Activated naive CD4-positive, alpha-beta T cell treated with Interleukin-2 at 50 U/mL for 16 hours (primary cell): ENCODE measurements at regions not wholly inside any gene's neighbourhood (a gene's known extent, or its start where the extent isn't known, plus 50 kb on each side); places are given as distances from the start of the nearest gene placed in this dataset.

Experiments
- DNase-seq: peaks from one replicate; pipeline ENCODE4 v3.0.0-alpha.2; 2020

DNA sequence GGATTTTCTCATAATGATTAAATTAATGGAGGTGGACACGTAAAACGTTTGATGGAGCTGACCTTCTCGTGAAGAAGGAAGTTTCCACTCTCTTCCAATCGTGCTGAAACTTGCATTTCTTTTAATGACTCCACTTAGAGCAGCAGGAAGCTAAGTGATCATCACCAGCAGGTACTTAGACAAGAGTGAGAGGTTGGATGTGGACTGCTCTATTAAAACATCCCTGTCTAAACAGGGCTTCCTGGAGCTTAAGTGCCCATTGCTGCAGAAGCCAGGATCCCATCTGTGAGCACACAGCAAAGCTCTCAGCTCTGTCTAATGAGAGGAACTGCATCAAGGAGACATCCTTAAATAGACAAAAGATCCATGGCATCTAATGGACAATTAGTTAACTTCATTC, 1539.5 kb upstream of the CELF4 start:
- DNase-seq, result no peak

DNA sequence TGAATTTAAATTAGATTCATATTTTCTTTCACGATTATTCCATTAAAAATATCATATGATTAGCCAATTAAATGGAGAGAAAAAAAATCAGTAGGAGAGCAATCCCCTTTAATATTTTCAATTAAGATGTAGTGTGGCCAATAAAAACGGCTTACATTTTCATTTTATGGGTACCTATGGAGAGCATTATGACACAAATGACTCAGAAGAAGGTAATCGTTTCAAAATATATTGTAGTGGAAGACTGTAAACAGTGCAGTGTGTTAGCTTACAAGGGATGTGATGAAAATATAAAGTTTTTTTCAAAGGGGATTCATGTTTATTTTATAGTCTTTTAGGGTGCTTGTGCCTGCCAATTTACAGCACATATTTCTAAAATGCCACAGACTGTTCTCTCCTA, 1507.4 kb upstream of the CELF4 start:
- no peak for DNase-seq

DNA sequence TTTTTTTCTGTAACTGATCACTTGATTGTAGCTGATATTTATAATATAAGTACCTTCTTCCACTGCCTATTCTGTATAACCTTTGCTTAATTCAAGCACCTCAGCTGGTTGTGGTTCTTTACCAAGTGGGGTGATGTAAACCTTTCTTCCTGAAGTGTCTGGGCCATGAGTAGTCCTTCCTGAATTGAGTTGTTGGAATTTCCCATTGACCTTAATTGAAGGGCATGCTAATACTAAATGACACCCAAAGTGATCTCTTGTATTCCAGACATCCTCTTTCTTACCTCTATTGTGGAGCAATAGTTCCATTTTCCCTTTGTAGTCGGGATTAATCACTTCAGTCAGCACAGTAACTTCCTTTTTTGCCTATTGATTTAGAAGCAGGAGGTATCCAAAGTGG, 1496.8 kb upstream of the CELF4 start:
- DNase-seq, result no peak

GRCh38 chr18:39058386-39059000, 1492.9 kb upstream of the CELF4 start:
- DNase-seq, result no peak

- no peak for DNase-seq
Observed at GRCh38 chr18:39057423-39058064, 1491.9 kb upstream of the CELF4 start.

DNA sequence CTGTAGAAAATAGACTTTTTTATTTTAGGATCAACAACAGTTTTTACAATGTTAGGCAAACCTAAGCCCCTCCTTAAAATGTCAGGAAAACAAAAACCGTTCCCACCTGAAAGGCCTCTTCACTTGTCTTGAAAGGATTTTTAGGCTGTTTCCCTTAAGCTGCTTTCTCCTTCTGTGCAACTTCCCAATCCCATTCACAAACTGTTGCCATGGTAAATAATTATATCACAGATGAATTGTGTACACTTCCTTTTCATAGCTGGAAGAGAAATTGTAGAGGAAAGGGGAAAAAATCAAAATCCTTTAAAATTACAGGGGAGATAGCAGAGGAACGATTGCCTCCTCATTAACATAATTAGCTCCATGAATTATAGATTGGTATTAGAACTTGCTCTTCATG, 1488.0 kb upstream of the CELF4 start:
- no peak for DNase-seq

DNA sequence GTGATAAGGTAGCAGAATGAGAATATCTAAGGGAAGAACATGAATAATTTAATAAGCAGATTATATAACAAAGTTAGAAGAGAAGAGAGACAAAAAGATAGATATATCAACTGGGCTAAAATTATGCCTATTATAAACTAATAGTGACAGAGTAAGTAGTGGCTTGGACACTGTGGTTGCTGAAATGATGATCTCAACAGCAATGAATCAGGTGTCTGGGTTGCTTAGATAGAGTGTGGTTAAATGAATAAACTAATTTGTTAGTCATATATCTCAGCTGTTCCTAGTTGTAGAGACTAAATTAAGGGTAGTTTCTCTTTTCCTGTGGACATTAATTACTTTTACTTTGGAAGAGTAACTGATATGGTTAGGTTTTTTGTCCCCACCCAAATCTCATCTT, 1485.4 kb upstream of the CELF4 start:
- no peak for DNase-seq

GRCh38 chr18:39039813-39040212, 1474.2 kb upstream of the CELF4 start:
- no peak for DNase-seq

GRCh38 chr18:39037925-39038324, 1472.3 kb upstream of the CELF4 start:
- no peak for DNase-seq

GRCh38 chr18:39033312-39033711, 1467.7 kb upstream of the CELF4 start:
- no peak for DNase-seq

DNA sequence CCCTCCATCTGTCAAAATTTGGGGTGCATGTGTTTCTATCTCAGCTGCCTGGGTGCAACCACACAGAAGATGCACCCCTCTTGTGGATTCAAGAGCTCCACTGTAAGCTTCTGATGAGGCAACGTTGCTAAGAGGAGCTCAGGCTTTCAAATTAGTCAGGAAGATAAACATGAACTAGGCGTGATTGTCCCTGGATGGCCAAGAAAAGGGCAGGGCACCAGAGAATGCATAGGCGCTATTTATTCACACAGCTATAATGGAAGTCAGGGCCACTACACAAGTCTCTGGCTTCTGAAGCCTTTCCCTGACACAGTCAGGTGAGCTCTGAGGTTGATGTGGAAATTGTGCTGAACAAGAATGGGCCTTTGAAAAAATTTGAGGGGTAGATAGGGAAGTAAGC, 1466.0 kb upstream of the CELF4 start:
- DNase-seq, result no peak

- no peak for DNase-seq
Observed at GRCh38 chr18:39030124-39030655, 1464.6 kb upstream of the CELF4 start.

DNA sequence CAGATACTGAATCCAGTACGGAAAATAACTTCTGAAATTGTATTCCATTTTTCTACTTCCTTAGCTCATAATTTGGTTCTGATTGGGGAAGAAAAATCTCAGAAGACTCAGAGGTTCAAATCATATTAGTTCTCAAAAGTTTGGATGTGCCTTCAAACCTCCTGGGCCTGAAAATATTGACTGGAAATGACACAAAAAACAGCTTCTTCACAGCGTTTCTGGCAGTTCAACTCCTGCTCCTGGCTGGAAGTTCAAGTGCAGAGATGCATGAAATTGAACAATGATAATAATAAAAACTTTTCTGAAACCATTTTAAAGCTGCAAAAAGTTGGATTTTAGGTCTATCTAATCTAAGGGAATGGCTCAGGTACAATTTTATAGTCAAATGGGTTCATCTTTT, 1459.9 kb upstream of the CELF4 start:
- no peak for DNase-seq

DNA sequence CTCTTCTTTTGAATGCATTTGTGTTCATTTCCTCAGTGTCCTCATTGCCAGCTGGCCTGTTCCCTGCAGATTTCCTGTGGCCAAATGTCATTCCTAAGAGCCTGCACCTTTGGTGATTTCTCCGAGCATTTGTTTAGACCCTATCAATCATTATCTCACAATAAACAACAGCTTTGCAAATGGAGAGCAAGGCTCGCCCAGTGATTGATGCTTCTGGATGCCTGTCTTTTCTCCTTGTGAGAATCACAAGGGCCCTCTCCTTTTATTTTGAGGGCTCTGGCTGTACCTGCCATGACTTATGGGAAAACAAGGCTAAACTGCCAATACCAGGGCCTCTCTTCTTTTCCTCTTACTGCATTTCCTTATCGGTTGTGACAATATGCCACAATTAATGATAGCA, 1454.4 kb upstream of the CELF4 start:
- DNase-seq, result no peak

- DNase-seq, result no peak
Observed at GRCh38 chr18:39007031-39007902, 1441.7 kb upstream of the CELF4 start.

DNA sequence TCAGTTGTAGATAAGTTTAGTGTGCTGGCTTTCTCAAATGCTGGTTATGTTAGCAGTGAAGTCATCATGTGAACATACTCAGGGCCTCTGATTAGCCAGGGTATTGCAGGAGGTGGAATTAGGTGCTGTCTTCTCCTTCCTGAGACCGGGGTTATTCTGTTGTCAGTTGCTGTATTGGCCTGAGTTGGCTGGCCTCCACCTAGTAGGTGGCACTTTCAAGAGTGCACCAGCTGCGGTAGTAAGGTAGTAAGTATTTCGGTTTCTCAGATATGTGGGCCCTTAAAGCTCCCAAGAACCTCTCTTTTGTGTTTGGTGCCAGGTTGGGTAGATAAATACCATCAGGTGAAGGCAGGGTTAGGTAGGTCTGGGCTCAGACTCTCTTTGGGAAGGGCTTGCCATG, 1430.5 kb upstream of the CELF4 start:
- no peak for DNase-seq

- DNase-seq, result no peak
Observed at GRCh38 chr18:38993342-38993741, 1427.7 kb upstream of the CELF4 start.

DNA sequence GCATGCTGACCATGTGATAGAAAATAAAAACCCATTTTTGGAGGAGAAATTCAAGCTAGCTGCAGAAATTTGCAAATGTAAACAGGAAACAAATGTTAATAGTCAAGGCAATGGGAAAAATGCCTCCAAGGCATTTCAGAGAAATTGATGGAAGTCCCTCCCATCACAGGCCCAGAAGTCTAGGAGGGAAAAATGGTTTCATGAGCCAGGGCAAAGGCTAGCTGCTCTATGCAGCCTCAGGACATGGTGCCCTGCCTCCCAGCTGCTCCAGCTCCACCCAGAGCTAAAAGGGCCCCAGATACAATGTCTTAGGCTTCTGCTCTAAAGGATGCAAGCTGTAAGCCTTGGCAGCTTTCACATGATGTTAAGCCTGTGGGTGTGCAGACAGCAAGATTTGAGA, 1419.4 kb upstream of the CELF4 start:
- DNase-seq, result no peak

- no peak for DNase-seq
Observed at GRCh38 chr18:38982072-38982471, 1416.5 kb upstream of the CELF4 start.

GRCh38 chr18:38981389-38981788, 1415.8 kb upstream of the CELF4 start:
- no peak for DNase-seq

GRCh38 chr18:38980420-38980819, 1414.8 kb upstream of the CELF4 start:
- DNase-seq, result no peak

GRCh38 chr18:38972571-38972970, 1407.0 kb upstream of the CELF4 start:
- no peak for DNase-seq

DNA sequence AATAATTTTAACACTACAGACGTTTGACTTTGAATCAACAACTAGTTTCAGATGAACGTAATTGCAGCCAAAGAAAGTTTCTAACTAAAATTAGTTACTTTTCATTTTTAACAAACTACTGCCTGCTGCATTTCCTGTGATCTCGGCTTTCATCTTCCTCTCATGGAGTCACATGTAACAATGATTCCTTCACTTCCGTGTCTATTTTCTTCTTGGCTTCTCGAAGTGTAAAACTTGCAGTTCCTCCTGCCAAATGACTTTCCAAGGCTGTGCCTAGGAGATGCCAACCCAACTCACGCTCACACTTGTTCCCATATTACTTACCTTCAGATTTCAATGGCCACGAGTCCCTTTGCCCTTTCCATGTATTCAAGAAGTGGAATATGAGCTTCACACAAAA, 1406.3 kb upstream of the CELF4 start:
- DNase-seq, result no peak

GRCh38 chr18:38966841-38967240, 1401.2 kb upstream of the CELF4 start:
- DNase-seq, result no peak
